ENCODE measurements at regions not wholly inside any gene's neighbourhood (a gene's known extent, or its start where the extent isn't known, plus 50 kb on each side); places are given as distances from the start of the nearest gene placed in this dataset.
A peak's percentile ranks its signal among the peaks of the same experiment; 100 is the strongest.
"Not testable (repeated sequence)": the region's sequence is repeated elsewhere in the genome, so short reads cannot be mapped to it uniquely, and the experiment has no call there.

GRCh38 chr7:12004581-12004980 lies 172.6 kb upstream of the THSD7A start:
- no peak for DNase-seq (ENCODE audit: low spot score)

- DNase-seq (ENCODE audit: low spot score), result no peak
Observed at GRCh38 chr7:12007576-12007975, 175.6 kb upstream of the THSD7A start.

- no peak for DNase-seq (ENCODE audit: low spot score)
Observed at GRCh38 chr7:12013983-12014382, 182.0 kb upstream of the THSD7A start.

- no peak for DNase-seq (ENCODE audit: low spot score)
Observed at GRCh38 chr7:12016439-12016838, 184.4 kb upstream of the THSD7A start.

- DNase-seq (ENCODE audit: low spot score), result no peak
Observed at GRCh38 chr7:12017046-12017445, 185.0 kb upstream of the THSD7A start.

GRCh38 chr7:12022011-12022410 lies 189.1 kb upstream of the TMEM106B start:
- DNase-seq (ENCODE audit: low spot score), result not testable (repeated sequence)

- DNase-seq (ENCODE audit: low spot score), result no peak
Observed at GRCh38 chr7:12025246-12025645, 185.8 kb upstream of the TMEM106B start.

GRCh38 chr7:12028508-12028907 lies 182.6 kb upstream of the TMEM106B start:
- no peak for DNase-seq (ENCODE audit: low spot score)

GRCh38 chr7:12030116-12030515 lies 181.0 kb upstream of the TMEM106B start:
- DNase-seq (ENCODE audit: low spot score), result no peak

- no peak for DNase-seq (ENCODE audit: low spot score)
Observed at GRCh38 chr7:12031186-12031585, 179.9 kb upstream of the TMEM106B start.

- DNase-seq (ENCODE audit: low spot score), result no peak
Observed at GRCh38 chr7:12031638-12032037, 179.5 kb upstream of the TMEM106B start.

GRCh38 chr7:12032146-12032545 lies 178.9 kb upstream of the TMEM106B start:
- DNase-seq (ENCODE audit: low spot score), result no peak

- DNase-seq (ENCODE audit: low spot score), result not testable (repeated sequence)
Observed at GRCh38 chr7:12043457-12043856, 167.6 kb upstream of the TMEM106B start.

GRCh38 chr7:12052211-12052610 lies 158.9 kb upstream of the TMEM106B start:
- DNase-seq (ENCODE audit: low spot score), result no peak

GRCh38 chr7:12053561-12053960 lies 157.5 kb upstream of the TMEM106B start:
- no peak for DNase-seq (ENCODE audit: low spot score)

GRCh38 chr7:12054830-12055229 lies 156.3 kb upstream of the TMEM106B start:
- DNase-seq (ENCODE audit: low spot score), result no peak

GRCh38 chr7:12056381-12056780 lies 154.7 kb upstream of the TMEM106B start:
- no peak for DNase-seq (ENCODE audit: low spot score)

GRCh38 chr7:12056977-12057376 lies 154.1 kb upstream of the TMEM106B start:
- DNase-seq (ENCODE audit: low spot score), result no peak

GRCh38 chr7:12062062-12062461 lies 149.0 kb upstream of the TMEM106B start:
- no peak for DNase-seq (ENCODE audit: low spot score)

GRCh38 chr7:12064586-12065127 lies 146.4 kb upstream of the TMEM106B start:
- no peak for DNase-seq (ENCODE audit: low spot score)

- DNase-seq (ENCODE audit: low spot score), result no peak
Observed at GRCh38 chr7:12066004-12066403, 145.1 kb upstream of the TMEM106B start.

GRCh38 chr7:12066521-12066920 lies 144.6 kb upstream of the TMEM106B start:
- no peak for DNase-seq (ENCODE audit: low spot score)

GRCh38 chr7:12067156-12067831 lies 143.8 kb upstream of the TMEM106B start:
- DNase-seq (ENCODE audit: low spot score), result peak; percentile 7

- no peak for DNase-seq (ENCODE audit: low spot score)
Observed at GRCh38 chr7:12069757-12070156, 141.3 kb upstream of the TMEM106B start.

Data from hematopoietic multipotent progenitor cell treated with erythropoietin and hydrocortisone succinate and interleukin-3 and kit ligand, for 15 days (in vitro differentiated cells).